Activated CD4-positive, alpha-beta T cell treated with anti-CD3 and anti-CD28 coated beads for 4 hours (primary cell): ENCODE measurements at regions not wholly inside any gene's neighbourhood (a gene's known extent, or its start where the extent isn't known, plus 50 kb on each side); places are given as distances from the start of the nearest gene placed in this dataset.
"Not testable (repeated sequence)": the region's sequence is repeated elsewhere in the genome, so short reads cannot be mapped to it uniquely, and the experiment has no call there.

Experiments used
- DNase-seq, 2 donors: peaks; one replicate each; pipeline ENCODE4 v3.0.0-alpha.2; 2020

DNA sequence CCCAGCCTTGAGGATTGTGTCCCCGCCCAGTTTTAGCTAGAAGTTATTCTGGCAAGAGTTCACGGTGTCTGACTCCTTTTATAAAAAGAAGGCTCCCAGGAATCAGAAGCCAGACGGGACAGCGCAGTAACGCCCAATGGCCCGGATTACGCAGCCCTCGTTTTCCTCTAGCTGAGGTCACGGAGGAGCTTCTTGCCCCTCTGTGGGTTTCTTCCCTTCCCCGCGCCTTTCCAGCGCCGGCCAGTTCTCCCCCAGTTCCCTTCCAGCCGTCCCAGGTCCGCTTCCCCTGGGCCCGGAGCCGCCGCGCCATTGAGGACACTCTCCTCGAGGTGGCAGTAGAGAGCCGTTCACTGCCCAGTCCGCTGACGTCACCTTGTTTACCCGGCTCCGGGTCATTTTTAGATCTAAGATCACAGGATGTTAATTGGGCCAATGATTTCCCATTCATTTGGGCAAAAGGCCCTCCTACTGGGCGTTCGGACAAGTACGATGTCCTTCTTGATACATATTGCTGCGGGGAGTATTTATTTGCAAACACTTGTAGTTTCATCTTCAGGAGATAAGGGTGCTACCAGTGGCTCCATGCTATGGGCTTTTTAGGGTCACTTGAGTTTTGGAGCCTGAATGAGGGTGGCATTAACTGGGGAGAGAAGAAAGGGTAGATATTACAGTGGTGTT lies 81.5 kb upstream of the PPM1B start:
- DNase-seq: peak; percentile 77 to 87

DNA sequence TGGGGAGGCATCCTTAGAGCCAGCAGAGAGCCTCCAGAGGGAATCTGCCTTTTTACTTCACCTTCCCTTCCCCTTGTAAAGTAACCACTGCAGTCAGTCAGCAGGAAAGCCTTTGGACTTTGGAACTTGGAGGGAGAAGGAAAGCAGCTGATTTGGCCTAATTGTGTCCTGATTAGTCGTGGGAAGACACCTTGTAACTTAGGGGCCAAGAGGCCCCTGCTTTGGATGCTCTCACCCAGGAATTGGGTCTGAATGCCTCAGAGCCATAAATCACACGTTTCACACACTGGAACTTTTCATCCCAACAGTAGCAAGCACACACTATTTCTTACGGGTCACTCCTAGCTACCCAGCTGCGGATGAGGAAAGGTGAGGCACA lies 81.0 kb upstream of the PPM1B start:
- no peak for DNase-seq

DNA sequence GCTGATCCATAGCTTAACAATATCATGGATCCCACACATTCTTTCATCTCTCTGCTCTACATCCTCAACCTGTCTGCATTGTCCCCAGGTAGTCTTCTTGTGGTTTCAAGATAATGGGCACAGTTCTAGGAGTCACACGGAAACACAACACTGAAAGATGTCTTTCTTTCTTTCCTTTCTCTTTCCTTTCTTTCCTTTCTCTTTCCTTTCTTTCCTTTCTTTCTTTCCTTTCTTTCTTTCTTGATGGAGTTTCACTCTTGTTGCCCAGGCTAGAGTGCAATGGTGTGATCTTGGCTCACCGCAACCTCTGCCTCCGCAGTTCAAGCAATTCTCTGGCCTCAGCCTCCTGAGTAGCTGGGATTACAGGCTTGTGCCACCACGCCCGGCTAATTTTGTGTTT lies 76.2 kb upstream of the PPM1B start:
- not testable (repeated sequence) for DNase-seq

DNA sequence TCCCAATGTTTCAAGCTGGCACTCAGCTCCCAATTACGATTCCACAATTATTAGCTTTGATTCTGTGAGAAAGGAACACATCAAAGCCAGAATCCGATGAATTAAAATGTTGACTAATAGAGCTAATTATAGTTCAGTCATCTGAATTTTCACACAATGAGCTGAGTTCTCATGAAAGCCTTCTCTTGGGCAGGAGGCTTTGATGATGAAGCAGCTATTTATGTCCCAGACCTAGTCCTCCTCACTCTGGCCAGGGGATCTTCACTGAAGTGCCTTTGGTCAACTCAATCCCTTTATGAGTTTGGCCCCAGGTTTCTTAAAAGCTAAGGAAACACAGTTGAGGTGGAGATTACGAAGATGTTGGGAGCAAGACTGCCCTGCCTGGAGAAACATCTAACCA lies 74.7 kb upstream of the PPM1B start:
- no peak for DNase-seq

DNA sequence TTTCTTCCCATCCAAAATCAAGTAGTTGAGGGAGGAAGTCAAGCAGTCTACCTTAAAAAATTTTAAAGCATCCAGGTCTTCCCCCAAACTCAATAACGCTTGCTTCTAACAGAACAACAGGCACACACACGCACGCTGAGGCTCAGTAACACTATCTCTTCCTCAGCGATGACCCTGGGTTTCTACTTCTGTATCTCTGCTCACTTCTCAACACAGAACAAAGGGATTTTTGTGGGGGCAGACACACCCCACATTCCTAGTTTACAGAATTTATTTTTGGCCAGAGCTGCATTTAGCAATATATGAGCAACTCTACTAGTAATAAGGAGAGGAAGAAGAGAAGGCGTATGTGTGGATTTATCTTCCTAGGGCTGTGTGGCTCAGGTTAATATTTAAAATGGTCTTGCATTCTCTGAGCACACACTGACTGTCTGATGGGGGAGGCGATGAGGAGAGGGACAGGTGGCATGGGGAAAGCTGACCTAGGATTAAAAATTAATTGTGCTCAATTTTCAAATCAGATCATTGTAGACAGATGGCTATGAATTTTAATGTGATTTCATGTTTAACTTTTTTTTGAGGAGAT lies 71.3 kb upstream of the PPM1B start:
- DNase-seq: no peak

DNA sequence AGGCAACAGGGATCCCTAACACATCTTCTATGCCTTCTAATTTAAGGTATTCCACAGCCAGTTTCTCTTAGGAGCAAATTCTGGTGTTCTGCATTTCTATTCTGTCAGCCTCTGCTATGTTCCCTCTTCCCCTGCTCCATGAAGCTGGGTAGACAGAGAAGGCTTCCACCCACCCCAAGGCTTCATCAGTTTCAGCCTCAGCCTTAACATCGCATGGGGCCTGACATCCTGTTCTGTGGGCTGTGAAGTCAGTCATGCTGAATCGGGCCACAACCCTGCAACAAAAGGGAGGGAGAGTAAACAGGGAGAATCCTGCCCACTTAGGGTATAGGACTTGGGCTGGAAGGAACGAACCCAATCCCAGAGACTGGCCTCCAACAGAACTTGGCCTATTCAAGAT lies 70.6 kb upstream of the PPM1B start:
- no peak for DNase-seq

DNA sequence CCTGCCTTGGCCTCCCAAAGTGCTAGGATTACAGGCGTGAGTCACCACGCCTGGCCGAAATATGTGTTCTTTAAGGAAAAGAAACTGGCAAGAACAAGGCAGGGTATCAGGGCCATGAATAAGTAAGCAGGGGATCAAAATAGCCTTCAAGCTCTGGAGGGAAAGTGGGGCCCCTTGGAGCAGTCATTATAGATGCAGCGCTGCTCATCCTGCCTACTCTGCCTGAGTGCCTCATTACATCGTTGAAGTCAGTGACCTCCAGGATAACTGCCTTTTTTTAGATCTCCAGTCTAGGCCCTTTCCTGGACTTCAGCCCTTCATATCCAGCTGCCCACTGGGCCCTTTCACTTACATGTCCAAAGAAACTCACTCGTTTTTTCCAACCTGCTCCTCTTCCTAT lies 69.8 kb upstream of the PPM1B start:
- DNase-seq: no peak

DNA sequence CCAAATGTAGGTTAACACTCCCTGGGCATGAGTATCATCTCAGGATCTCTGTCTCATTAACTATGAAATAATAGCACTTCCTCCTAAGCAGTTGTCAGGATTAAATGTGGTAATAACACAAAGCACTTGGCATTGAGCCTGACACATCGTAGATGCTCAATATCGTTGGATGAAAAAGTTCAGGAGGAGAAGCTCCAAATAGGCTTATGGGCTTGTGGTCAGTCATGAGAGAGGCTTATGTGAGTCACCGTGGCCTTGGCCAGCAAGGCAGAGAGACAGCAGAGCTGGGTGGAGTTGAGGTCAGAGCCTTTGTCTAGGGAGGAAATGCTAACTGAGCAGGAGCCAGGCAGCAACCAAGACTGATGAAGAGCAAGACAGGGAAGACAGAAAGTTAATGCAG lies 68.3 kb upstream of the PPM1B start:
- DNase-seq: no peak

DNA sequence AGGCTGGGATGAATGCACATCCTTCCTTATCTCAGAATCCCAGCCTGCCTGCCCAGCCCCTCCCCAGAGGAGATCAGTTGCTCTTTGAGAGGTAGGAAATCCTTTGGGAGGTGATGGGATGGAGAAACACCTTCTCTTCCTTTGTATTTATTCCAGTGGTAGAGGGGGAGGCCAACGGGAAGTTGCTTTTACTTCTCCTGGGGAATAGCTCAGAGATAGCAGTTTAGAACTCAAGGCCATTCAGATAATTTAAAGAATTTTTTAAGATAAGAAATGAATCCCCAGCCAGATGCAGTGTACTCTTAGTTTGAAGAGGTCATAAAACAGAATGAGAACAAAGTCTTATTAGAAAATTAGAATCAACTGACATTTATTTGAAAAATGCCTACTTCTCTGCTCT lies 67.4 kb upstream of the PPM1B start:
- DNase-seq: no peak

DNA sequence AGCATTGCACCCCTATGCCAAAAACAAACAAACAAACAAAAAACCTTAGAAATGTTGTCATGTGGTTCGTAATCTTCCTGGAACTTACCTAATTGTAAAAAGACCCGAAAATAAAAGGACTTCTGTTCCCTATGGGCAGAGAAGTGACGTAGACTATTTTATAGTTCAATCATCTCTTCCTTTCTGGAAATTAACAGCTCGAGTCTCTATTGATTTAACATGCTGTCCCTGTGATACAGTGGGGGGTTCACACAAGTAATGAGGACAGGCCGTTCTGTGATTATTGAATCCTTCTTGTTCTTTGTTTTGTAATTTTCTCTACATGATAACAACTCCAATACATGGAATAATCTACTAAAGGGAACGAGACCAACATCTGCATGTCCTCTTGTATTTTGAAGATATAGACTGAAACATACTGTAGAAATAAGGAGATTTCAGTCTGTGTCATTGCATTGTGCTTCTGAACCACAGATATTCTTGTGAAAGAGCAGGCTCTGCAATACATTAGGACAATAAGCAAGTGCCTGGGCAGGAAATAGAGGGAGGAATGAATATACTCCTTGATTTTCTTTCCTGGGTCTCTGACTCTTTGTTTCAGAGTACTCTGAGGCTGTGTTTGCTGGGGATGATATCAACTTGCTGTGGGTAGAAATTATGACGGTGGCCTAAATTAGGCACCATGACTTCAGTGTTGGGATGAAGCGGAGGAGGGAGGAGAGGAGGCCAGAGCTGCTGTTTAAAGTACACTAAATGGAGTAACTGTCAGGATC lies 65.7 kb upstream of the PPM1B start:
- no peak for DNase-seq

DNA sequence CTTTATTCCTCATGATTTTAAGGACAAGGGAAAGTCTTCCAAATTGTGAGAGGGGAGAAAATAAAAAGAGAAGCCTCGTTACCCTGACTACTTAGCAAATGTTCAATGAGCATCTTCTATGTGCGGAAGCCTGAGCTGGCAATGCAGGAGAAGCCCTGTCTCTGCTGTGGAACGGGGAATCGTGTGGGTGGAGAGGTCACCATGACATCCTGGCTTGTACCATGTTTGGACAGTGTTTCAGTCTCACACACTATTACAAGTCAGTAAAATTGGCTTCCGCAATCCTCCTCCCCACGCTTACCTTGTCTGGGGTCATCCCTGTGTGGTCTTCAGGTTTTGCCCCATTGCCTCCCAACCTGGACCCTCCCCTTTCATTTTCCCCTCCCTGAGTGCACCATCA lies 65.0 kb upstream of the PPM1B start:
- no peak for DNase-seq

DNA sequence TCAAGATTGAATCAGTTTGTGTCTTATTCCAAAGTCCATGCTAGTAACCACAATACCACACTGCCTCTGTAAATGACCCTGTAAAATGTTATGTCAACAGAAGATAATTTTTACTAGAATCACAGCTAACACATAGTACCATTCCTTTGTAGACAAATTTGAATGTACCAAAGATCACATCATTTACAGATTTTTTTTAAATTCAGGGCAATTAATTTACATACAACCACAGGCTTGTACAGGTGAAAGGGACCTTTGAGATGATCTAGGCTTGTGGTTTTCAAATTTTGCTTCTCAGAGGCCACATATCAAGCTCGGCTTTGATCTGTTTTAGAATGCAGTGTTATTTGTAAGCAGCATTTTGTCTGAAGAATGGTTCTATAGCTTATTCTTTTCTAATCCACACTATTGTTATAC lies 63.8 kb upstream of the PPM1B start:
- DNase-seq: no peak

DNA sequence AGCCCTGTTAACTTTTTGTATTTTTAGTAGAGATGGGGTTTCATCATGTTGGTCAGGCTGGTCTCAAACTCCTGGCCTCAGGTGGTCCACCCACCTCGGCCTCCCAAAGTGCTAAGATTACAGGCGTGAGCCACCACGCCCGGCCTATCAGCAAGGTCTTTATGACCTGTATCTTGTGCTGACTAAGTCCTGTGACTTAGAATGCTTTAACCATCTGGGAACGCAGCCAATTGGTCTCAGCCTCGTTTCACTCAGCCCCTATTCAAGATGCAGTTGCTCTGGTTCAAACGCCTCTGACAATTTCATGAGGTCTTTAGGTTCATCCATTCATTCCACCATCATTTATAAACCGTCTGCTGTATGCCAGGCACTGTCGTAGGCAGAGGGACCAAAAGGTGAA lies 62.2 kb upstream of the PPM1B start:
- not testable (repeated sequence) for DNase-seq

DNA sequence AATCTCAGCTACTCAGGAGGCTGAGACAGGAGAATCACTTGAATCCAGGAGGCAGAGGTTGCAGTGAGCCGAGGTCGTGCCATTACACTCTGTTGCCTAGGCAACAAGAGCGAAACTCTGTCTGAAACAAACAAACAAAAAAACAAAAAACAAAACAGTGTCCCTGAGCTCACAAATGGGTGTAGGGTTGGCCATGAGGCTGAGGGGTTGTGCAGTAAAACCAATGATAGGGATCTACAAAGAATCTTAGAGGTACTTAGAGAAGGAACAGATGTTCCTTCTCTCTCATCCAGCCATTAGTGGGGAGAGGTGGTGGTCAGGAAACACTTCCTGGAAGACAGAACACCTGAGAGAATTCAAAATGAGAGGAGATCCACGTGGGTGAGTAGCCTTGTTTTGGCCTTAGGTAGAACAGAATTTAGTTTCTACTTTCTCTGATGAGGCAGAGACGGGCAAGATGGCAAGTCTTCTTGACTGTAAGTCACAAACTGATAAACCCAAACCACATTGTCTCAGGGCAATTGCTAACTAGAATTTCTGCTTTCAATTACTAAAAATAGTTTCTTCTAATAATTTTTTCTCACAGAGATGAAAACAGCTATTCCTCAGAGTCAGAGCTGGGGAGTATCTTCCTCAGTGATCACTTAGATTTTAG lies 61.5 kb upstream of the PPM1B start:
- DNase-seq: no peak

DNA sequence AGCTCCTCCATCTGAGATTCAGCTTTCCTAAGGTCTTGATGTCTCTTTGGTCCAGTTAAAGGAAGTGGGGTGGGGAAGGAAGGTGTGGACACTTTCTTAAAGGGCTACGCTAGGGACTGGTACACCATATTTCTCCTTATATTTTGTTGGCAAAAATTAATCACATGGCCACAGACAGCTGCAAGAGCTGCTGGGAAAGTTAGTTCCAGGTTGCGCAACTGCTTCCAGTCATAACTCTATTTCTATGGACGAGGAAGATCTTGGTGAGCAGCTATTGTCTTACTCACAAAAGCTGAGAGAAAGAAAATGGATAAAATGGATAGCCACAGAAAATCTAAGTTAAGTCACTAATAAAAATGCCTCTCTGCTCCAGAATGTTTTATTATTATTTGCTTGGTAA lies 60.7 kb upstream of the PPM1B start:
- DNase-seq: no peak

DNA sequence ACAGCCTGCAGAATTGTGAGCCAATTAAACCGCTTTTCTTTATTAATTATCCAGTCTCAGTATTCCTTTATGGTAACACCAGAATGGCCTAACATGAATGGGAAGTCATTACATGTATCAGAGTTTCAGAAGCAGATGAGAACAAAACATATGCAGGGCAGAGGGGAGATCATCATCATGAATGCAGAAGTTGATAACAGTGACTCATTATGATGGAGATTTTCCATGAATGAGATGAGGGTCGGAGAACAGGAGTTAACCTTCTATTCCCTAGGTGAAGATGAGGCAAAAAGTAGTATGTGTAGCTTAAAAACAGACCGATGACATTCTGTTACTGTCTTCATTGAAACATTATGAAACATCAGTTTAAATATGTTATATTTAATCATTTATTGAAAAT lies 59.5 kb upstream of the PPM1B start:
- no peak for DNase-seq

DNA sequence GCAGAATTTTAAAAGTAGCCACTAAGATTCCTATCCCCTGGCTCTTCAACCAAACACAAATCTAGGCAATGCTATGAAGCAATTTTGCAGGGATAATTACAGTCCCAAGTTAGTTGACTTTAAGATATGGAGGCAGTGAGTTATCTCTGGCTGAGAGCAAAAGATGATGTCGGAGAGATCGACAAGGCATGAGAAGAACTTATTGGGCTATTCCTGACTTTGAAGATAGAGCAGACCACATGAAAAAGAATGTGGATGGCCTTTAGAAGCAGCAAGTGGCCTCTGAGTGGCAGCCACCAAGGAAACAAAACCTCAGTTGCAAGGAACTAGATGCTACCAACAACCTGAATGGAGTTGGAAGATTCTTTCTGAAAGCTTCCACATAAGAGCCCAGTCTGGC lies 58.2 kb upstream of the PPM1B start:
- no peak for DNase-seq

DNA sequence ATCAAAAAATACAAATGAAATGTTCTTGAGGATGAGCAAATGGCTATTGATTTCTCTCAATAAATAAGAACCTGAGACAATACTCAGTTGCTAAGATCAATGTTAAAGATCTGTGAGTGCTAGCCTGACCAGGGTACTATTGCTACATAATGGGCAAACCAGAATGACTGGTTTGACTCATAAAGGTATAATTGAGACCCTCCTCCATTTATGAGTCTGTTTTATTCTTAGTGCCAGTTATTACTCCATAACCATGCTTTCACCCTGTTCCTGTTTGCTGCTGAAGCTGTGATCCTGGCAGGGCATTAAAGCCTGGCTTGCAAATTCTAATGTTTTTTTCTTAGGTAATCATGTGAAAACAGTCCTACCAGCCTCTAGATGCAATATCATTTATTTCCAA lies 56.6 kb upstream of the PPM1B start:
- no peak for DNase-seq

DNA sequence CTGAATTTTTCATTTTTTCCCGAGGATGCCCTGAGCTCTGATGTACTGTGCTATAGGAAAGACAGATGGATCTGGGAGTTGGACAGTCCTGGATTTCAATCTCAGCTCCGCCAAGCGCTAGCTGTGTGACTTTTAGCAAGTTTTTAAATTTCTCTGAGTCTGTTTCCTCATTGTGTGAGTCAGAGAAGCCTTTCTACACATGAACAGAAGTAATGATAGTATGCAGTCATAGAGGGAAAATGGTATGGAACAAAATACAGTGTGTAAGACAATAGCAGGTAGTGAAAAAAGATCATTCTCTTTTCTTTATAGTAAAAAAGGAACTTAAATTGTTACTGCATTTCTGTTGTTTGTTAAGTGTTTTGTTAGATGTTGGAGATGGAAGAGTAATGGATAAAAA lies 52.4 kb upstream of the PPM1B start:
- DNase-seq: no peak

DNA sequence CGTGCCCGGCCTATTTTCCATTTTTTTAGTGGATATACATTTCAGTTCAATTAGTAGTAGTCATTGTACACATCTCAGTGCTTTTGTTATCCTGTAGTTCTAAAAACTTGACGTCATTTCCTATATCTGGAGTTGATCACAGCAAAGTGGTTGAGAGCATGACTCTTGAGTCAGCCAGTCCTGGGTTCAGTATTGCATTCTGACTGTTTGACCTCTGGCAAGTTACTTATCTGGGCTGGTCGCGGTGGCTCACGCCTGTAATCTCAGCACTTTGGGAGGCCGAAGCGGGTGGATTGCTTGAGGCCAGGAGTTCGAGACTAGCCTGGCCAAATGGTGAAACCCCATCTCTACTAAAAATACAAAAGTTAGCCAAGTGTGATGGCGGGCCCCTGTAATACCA lies 50.4 kb upstream of the PPM1B start:
- no peak for DNase-seq
